HG03139 (cell line): ENCODE measurements at regions not wholly inside any gene's neighbourhood (a gene's known extent, or its start where the extent isn't known, plus 50 kb on each side); places are given as distances from the start of the nearest gene placed in this dataset.
"Not testable (repeated sequence)": the region's sequence is repeated elsewhere in the genome, so short reads cannot be mapped to it uniquely, and the experiment has no call there.

ENCODE experiments used
- ATAC-seq: cut with Tn5 transposase; IDR thresholded peaks from one replicate; pipeline ENCODE4 v1.9.1; 2021; ENCODE audit not compliant: unreplicated experiment

GRCh38 chr6:93703431-93703830 is 284.1 kb upstream of the EPHA7 start:
- no peak for ATAC-seq

GRCh38 chr6:93701526-93701925 is 282.2 kb upstream of the EPHA7 start:
- ATAC-seq: no peak

- no peak for ATAC-seq
These were observed 266.1 kb upstream of the EPHA7 start for GRCh38 chr6:93685494-93685893.

GRCh38 chr6:93684339-93684738 is 265.0 kb upstream of the EPHA7 start:
- ATAC-seq: no peak

GRCh38 chr6:93679836-93680235 is 260.5 kb upstream of the EPHA7 start:
- no peak for ATAC-seq

- no peak for ATAC-seq
These were observed 259.6 kb upstream of the EPHA7 start for GRCh38 chr6:93678841-93679454.

- ATAC-seq: no peak
These were observed 258.1 kb upstream of the EPHA7 start for GRCh38 chr6:93677264-93677965.

- no peak for ATAC-seq
These were observed 257.2 kb upstream of the EPHA7 start for GRCh38 chr6:93676581-93676980.

- ATAC-seq: no peak
These were observed 256.6 kb upstream of the EPHA7 start for GRCh38 chr6:93675856-93676417.

- ATAC-seq: no peak
These were observed 243.8 kb upstream of the EPHA7 start for GRCh38 chr6:93663111-93663510.

GRCh38 chr6:93654548-93654947 is 235.2 kb upstream of the EPHA7 start:
- no peak for ATAC-seq

GRCh38 chr6:93644611-93645010 is 225.3 kb upstream of the EPHA7 start:
- ATAC-seq: no peak

GRCh38 chr6:93639126-93639525 is 219.8 kb upstream of the EPHA7 start:
- ATAC-seq: no peak

- not testable (repeated sequence) for ATAC-seq
These were observed 217.8 kb upstream of the EPHA7 start for GRCh38 chr6:93636987-93637664.

GRCh38 chr6:93624408-93624807 is 205.0 kb upstream of the EPHA7 start:
- ATAC-seq: no peak

GRCh38 chr6:93621442-93621841 is 202.1 kb upstream of the EPHA7 start:
- ATAC-seq: no peak

- ATAC-seq: no peak
These were observed 185.6 kb upstream of the EPHA7 start for GRCh38 chr6:93604951-93605350.

GRCh38 chr6:93592417-93592816 is 173.1 kb upstream of the EPHA7 start:
- no peak for ATAC-seq

- no peak for ATAC-seq
These were observed 166.9 kb upstream of the EPHA7 start for GRCh38 chr6:93586306-93586705.

- no peak for ATAC-seq
These were observed 164.9 kb upstream of the EPHA7 start for GRCh38 chr6:93584300-93584699.

GRCh38 chr6:93581371-93581770 is 162.0 kb upstream of the EPHA7 start:
- ATAC-seq: no peak

GRCh38 chr6:93580446-93580845 is 161.1 kb upstream of the EPHA7 start:
- ATAC-seq: no peak
